Renal pelvis (tissue), 1 donor: ENCODE measurements at regions not wholly inside any gene's neighbourhood (a gene's known extent, or its start where the extent isn't known, plus 50 kb on each side); places are given as distances from the start of the nearest gene placed in this dataset.

ENCODE experiments used
- DNase-seq: peaks from one replicate; pipeline ENCODE4 v3.0.0-alpha.2; 2013

DNA sequence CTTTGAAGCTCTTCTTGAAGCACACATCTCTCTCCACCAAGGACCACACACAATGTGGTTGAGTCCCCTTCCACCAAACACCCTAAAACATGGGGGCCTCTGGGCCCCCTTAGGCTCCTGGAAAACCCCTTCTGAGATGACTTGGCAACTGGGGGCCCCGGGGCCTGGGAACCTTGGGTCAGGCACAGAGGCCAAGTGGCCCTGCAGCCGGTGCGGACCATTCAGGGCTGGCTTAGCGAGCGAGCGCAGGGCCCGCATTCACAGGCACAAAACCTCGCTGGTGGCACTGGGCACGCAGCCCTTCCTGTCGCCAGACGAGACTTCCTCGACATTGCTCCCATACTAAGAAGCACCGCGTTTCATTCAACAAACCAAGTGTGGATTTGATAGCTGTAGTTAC is 111.2 kb upstream of the ID2 start:
- no peak for DNase-seq

DNA sequence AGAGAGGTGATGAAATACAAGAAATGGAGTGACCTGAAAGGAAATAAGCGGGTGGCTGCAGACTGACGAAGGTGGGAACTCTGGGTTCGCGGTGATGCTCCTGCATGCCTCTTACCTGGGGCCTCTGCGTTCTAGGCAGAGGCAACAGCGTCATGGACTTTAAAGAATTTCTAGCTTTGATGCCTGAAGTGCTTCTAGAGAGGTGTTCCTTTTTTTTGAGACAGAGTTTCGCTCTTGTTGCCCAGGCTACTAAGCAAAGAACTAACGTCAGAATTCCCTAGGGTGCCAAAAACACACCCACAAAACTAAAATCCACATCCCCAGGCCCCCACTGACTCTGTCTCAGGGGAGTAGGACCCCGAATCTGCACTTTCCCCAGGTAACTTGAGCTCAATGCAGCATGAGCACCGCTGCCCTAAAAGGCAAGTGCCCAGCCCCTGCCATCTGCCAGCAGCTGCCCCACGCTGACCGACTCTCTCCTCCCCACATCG is 110.5 kb upstream of the ID2 start:
- no peak for DNase-seq

DNA sequence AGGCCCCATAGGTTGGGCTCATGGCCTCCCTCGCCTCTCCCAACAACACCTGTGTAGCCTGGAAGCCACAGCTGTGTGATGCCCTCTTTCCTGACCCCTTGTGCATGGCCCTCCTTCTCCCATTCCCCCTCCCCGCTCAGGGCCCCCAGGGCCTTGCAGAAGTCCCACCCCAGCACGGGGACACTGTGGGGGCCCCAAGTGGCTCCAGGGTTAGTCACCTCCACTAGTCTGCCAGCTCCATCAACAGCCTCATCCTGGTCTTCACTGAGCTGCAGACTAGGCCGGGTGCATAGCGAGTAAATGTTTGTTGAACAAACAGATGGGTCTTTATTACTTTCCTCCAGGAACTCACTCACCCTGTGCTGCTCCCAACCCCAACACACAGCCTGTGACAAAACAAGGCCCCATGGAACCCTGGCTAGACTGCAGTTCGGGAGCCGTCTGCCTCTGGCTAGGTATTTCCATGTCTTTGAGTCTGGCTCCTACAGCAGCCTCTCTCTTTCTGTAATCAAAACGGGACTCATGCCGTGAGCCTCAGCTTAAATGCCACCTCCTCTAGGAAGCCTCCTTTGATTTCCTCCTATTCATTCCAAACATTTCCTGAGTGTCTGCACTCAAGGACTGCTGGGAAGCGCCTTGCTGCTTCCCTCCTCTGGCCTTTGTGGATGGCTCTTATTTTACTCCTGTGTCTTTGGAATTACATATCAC is 109.9 kb upstream of the ID2 start:
- no peak for DNase-seq

DNA sequence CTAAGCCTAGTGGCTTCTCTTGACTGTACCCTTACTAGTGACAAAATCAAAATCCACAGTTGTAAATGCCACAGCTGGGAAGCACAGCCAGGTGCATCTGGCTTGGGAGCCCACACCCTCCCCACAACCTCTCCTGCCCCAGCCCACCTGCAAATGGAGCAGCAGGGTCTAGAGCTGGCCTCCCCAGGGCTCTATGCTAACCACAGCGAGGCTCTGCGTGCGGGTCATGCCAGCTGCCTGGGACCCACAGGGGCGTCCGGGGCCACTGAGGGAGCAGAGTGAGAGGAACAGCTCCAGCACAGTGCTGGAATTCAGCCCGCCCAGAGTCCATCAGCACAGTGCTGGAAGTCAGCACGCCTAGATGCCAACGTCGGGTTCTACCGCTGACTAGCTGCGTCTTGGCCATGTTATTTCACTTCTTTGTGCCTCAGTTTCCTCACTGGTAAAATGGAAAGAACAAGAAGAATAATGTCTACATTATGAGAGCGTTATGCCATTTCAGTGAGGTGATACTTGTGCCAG is 109.1 kb upstream of the ID2 start:
- no peak for DNase-seq

DNA sequence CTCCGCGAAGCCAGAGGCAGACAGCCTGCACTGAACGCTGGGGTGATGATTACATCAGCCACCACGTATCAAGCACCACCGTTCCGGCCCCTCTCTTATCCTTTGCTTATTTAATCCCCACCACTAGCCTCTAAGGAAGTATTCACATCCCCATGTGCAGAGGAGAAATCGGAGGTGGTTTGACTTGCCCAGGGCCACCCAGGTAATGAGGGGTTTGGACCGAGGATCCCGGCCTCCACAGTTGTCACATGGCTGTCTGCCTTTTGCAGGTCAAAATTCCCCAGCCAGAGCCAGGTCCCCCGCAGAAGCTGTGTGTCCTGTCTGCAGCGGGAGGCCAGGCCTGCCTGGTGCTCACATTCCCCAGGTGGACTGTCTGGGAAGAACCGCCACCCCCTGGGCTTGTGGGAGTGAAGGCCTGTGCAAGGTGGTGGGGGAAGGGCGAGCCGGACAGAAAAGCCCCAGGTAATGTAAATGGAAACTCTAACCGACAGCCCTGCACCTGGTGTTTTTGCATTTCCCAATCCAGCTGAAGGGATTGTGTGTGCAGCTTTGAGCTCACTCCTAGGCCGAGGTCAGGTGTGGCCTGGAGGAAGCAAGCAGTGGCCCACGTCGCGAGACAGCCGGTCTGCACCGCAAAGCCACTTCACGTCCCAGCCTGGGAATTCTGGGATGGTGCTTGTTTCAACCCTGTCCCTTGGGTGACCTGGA is 108.5 kb upstream of the ID2 start:
- DNase-seq, result peak; percentile 59

DNA sequence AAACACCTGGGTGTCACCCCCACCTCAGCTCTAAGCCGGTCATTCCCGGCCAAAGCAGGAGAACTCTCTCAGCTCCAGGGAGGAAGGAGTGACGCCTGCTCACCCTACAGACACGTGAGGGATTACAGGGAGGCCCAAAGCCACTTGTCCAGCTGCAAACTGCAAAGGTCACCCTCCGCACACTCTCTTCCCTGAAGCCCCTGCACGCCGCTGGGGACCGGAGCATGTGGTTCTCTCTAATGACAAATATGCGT is 108.0 kb upstream of the ID2 start:
- no peak for DNase-seq

DNA sequence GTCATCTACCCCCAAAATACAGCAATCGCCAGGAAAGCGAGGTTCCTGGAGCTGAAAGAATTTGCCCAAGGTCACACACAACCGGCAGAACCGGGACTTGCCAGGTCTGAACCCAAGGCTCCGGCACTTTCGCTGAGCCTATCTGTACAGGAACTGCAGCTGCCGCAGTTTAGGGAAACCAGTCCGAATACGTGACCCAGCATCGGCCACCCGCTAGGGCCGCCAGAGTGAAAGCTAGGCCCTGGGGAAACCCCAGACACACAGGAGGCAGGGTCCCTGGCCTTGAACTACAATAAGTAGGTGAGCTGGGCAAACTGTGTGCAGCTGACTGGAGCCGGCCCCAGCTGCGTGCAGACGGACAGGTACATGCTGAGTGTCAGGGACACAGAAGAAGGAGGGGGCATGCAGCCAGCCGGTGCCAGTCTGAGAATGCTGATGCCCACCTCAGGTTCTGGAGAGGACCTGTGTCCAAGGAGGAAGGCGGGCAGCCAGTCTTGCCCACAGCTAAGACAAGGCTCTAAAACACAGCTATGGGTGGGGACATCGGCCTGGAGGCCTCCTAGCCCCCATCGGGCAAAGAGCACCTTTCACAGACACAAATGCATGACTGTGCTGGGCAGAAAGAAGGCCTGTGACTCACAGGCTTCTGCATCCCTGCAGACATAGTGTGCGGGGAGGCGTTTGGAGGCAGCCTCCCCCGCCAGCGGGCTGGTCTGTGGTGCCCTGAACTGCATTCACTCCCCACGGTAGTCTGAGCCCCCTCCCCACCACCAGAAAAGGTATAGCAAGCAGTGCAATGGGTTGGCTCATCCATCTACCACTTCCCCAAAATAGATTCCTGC is 107.4 kb upstream of the ID2 start:
- no peak for DNase-seq

DNA sequence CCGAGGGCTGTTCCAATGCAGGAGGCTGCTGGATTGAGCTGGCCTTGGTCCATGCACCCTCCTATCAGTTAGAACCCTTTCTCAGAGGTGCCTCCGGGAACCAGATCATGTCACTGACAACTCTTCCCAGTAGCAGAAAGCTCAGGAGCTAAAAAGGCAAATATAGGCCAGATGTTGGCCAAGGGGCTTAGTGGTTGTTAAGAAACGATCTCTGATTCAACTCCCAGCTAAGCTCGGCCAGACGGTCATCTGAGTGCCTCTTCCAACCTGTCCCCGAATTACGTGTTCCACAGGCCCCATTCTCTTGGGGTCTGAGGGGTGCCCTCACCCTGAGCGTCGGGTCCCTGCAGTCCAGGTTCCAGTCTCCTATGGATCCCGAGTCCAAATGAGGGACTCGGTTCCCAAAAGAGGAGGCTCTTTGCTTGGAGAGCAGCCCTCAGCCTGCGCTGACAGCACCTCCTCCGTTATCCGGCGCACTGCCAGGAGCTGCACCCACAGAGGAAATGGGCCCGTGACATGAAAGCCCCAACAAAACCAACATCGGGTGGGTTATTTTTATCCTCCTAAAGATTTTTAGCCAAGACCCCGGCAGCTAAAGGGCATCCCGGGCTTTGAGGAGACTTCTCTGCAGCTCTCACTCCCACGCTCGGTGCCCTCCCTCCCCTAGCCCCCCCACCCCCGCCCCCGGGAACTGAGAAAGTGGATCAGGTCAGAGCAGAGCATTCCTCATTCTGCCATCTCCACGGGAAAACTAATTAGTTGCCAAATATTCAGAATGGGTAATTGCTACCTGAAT is 106.6 kb upstream of the ID2 start:
- no peak for DNase-seq

DNA sequence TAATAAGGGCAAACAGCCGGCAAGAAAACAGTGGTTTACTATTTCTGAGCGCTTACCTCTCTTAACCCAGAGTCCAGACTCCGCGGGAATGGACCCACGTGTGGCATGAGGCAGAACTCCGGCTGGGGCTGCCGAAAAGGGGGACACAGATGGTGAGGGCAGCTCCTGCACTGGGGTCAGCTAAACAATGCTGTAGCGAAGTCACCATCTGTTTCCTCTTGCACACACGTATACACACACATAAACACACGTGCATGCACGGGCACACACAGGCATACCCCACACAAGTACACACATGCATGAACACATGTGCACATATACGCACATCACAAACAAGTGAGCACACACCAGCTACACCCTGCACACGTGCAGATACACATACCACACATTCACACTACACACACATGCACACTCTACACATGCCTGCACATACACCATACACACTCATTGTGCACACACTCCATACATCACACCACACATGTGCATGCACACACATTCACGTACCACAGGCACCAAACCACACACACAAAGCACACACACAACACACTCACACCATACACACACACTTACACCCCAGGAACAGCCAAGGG is 105.9 kb upstream of the ID2 start:
- no peak for DNase-seq

DNA sequence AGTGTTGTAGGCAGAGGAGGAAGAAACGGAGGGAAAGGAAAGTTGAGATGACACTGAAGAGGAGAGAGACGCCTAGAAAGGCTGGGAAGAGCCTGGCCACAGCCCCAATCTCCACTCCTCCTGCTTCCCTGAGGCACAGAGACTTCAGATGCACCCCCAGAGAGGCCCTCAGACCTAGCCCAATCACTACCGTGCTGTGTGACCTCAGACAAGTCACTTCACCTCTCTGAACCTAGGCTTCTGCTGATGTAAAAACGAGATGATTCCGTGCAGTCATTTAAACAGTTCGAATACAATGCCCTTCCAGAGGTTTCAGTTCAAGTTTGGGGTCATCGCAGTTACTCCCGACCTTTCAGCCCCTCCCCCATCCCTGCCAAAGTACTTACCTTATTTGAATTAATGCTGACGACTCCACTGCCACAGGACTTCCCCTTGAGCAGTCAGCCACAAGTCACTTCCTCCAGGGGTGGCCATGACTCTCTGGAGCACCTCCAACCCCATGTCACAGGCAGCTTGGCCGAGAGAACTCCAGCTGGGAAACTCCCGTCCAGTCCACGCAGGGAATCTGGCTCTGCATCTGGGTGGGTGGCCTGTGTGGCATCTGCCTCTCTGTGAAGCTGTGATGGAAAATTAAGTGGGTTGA is 105.2 kb upstream of the ID2 start:
- DNase-seq, result no peak

DNA sequence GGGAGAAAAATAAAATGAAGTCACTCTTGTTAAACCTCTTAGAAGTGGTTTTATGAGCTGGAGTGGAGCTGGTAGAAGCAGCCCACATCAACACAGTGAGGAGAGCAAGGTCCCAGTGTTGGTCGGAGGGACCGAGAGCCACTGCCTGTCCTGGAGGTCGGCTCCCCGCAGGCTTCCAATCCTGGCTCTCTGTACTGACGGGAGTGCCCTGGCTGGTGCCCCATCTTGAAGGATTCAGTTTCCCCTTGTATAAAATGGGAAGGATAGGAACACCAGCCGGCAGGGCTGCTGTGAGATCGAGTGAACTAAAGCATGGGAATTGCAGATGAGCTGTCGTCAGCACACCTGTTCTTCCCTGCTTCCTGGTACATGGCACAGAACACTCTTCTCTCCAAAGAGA is 104.3 kb upstream of the ID2 start:
- no peak for DNase-seq

DNA sequence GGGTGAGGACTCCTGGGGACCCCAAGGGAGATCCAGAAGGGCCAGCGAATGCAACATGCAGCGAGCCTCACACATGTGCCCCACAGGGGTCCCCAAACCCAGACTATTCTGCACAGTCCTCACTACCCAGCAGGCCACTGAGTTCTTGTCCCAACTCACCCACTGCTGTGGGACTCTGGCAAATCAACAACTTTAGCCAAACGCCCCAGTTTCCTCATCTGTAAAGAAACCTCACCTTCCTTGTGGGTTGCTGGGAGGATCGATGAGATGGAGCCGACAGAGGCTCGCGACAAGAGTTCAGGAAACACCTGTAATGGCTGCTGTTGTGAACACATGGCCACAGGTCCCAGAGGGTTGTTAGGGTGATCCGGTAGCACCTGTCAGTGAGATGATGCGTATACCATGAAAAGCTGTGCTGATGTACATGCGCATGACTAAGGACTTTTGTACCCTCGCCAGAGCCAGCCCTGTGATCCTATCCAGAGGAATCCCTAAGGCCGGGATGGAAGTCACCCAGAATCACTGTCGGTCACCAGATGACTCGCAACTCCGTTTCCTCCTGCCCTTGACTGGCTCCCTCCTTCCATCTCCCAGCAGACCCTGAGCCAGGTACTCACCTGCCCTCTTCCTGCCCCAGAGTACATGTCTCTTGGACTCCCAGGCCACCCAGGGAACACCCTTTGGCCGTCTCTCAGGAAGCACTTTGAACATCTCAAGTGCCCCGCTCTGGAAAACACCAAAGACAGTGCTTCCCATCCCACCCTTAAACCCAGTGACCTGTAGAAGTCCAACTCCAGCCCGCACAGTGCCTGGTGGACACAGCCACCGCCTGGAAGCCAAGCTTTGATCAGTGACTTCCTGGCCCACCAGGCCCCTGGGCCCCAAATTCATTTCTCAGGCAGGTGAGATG is 103.3 kb upstream of the ID2 start:
- no peak for DNase-seq

DNA sequence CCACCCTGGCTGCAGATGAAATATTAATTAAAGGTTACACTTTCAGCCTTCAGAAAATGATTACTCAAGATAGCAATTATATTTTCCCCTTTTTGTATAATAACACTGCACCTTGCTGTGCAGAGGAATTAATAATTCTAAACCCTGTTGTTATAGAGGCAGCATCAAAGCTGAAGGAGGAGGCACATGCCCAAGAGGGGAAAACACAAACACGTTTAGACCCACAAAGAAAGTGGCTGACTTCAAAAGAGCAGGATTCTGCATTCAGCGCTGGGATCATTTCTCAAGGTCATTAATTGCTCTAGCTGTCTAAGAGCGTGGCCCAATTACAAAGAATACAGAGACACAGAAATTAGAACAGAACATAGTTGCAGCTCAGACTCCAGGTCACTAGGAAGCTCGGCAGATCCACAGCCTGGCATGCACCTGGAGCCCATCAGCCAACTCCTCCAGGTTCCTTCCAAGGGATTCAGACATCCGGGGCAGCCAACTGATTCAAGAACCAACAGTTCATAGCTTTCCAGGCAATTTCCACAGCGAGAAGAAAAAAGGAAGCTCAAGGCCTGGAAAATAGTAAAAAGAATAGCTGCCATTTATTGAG is 102.3 kb upstream of the ID2 start:
- DNase-seq, result no peak

DNA sequence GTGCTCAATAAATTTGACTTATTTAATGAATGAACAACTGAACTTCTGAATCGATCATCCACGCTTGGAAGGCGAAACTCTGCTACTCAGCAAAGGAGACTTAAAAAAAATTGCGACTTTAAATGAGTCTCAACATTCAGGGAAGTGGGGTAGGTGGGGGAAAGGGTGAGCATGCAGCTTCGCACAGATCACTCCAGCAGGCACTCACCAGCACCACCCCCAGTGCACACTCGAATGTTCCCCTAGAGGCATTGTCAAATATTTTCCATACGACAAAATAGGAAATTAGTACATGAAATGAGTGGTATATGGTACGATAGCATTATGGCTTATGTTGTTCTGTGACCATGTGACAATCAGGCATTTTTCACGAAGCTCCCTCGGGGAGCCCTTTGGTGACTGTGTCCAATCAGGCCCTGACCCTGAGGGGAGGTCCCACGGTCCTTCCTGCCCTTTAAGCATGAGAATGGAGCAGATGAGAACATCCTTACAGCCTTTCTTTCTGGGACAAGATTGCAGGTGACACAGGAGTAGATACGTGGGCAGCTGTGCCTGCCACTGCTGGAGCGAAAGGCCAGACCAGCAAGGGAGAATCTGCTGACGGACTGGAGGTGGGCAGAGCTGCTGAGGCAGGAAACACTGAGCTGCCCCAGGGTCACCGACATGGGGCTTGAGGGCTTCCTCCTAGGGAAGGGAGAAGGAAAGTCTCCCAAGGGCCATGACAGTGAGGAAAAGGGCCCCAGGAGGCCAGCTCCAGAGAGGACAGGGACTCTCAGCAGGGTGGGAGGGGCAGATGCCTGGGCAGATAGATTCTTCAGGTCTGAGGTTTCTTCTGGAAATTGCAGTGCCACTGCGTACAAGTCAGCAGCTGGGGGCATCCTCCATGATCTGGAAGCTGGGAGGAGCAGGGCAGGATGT is 101.3 kb upstream of the ID2 start:
- no peak for DNase-seq

DNA sequence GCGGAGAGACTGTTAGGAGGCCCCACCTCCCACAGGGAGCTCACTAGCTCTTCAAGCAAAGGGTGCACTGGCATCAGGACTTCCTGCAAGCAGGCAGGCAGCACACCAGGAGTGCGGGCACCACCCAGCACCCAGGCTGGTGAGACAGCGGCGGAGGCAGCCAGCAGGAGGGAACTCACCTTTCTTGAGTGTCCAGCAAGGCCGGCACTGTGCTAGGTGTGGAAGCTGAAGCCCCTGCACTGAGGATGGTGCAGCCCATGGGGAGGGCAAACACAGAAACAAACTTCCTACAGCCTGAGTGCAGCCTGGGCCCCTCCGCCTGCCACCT is 100.7 kb upstream of the ID2 start:
- DNase-seq, result no peak

DNA sequence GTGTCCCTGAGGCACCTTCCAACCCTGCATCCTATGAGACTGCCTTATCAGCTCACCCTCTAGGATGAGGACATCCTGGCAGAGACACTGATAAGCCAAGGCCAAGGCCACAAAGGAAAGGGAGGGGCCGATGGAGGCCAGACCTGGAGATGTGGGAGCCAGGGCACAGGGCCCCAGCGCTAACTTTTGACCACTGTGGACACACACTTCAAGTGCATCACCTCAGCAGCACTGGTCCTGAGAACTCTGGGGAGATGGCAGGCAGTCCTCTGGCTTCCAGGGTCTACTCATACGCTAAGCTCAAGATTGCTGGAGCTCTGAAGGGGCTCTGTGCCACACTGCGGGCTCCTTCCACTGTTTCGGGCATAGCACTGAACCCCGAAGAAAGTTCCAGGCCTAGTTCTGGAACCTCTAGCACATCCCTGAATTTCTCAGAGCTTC is 100.2 kb upstream of the ID2 start:
- DNase-seq, result no peak

DNA sequence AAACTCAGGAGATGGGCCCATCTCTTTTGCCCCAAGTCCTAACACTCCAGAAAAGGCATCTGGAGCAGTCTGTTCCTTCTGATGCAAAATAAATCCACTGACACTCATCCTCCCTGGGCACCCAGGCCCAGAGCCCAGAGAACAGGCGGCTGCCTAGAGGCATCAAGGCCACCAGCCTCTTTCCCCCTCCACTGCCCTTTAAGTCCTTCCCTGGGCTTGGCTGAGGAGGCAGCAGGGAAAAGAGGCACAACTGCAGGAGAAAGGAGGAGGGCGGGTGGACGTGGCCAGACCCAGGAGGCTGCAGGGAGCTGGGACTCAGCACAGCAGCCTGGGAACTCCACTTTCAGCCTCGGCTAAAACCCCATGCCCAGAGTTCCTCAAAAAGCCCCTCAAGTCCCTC is 99.7 kb upstream of the ID2 start:
- no peak for DNase-seq

DNA sequence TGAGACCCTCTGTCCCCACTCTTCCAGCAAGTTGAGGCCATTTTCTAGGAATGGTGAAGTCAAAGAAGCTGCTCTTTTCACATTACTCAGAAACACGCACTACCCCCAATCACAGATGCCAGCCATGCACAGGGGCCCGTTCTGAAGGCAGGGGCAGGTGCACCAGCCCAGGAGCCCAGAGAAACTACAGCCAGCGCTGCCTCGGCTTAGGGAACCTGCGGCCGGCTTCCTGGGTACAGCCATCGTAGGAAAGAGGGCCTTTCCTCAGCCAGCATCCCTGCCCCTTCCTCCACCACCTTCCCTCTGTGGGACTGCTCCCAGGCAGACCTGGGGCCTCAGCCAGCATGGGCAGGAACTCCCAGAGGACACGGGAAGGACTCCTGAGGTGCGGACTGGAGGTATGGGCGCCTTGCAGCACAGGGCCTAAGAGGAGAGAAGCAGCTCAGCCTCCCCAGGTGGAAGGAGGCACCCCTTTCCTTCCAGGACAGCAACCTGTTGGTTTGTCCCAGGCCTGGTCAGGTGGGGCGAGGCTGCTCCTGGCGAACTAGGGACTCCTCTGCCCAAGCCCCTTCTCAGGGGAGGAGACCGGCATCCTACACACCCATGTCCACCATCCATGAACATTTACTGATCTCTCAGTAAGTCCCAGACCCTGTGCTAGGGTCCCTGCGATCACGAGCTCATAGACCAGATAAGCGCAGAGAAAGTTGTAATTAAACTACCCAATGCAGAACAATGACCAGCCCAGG is 99.0 kb upstream of the ID2 start:
- no peak for DNase-seq
